ENCODE measurements at regions not wholly inside any gene's neighbourhood (a gene's known extent, or its start where the extent isn't known, plus 50 kb on each side); places are given as distances from the start of the nearest gene placed in this dataset.
"Not testable (repeated sequence)": the region's sequence is repeated elsewhere in the genome, so short reads cannot be mapped to it uniquely, and the experiment has no call there.

GRCh38 chrX:27404366-27404765 is 58.8 kb downstream of the PPP4R3C start:
- no peak for DNase-seq (ENCODE audit: low spot score)

DNA sequence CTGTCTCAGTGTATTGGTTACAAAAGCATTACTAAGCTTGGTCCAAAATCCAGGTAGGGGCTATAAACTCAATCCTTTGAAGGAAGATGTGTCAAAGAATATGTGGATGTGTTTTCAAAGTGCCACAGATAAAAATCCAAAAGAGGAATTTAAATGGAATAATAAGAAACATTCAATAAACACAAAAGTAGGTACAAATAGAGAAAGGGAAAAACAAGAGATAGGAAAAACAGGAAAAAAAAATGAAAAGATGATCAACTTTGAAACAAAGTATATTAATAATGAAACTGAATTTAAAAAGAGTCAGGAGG is 64.0 kb downstream of the PPP4R3C start:
- no peak for DNase-seq (ENCODE audit: low spot score)

DNA sequence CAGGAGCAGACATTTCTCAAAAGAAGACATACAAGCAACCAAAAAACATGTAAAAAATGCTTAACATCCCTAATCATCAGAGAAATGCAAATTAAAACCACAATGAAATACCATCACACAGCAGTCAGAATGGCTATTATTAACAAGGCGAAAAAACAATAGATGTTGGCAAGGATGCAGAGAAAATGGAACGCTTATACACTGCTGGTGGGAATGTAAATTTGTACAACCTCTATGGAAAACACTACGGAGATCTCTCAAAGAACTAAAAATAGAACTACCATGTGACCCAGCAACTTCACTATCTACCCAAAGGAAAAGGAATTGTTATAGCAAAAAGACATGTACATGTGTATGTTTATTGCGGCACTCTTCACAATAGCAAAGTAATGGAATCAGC is 71.5 kb downstream of the PPP4R3C start:
- DNase-seq (ENCODE audit: low spot score), result no peak

GRCh38 chrX:27381419-27381818 is 81.7 kb downstream of the PPP4R3C start:
- DNase-seq (ENCODE audit: low spot score), result no peak

GRCh38 chrX:27380163-27380845 is 82.8 kb downstream of the PPP4R3C start:
- no peak for DNase-seq (ENCODE audit: low spot score)

DNA sequence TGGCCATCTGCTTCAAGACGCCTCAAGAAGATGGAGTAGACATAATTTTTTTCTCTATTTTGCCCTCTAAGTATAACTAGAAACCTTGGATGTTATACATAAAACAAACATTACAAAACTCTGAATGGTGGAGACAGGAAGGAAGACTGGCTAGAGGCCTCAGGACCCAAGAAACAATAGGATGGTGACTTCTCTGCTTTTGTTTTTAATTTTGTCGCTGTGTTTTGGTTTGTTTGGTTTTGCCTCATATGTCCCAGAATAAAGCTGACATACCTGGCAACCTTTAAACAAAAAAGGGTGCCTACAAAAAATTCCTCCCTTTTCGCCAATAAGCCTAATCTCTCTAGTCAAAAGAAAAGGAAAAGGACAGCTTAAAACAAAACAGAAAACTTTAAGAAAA is 109.1 kb downstream of the PPP4R3C start:
- DNase-seq (ENCODE audit: low spot score), result no peak

GRCh38 chrX:27350476-27350875 is 112.7 kb downstream of the PPP4R3C start:
- no peak for DNase-seq (ENCODE audit: low spot score)

DNA sequence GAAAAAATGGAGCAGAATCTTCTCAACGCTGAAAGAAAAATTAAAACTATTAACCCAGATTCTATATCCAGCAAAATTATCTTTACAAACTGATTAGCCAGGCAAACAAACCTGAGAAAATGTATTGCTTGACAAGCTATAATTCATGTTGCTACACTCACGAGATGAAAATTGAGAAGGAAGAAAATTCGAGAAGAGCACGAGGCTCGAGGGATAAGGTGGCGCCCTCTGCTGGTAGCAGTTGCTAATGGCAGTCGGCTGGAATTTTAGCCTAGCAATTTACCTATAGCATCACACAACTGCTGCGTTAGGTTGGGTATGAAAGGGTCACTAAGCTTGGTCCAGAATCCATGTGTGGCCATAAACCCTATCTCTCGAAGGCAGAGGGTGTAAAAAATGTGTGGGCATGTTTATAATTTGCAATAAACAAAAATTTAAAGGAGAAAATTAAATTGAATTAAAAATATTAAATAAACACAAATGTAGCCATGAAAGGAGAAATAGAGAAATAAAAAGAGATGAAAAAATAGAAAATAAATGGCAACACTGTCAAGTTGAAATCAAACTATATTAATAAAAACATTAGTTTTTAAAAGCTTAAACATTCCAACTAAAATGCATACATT is 126.6 kb downstream of the PPP4R3C start:
- DNase-seq (ENCODE audit: low spot score), result no peak

DNA sequence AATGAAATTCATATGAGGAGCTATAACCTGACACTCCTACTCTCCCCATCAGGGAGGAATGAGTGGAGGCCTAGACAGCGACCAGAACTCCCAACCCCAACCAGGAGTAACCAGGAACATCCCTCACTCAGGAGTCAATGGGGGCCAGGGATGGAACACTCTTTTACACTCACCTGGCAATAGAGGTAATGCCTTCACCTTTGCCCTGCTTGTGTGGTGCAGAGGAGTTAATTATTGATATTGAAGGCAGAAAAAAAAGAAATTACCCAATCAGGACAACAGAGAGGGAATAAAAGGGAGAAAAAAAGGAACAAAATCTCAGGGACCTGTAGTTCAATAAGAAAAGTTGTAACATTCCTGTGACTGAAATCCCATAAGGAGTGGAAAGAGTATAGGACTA is 141.5 kb downstream of the PPP4R3C start:
- DNase-seq (ENCODE audit: low spot score), result no peak

DNA sequence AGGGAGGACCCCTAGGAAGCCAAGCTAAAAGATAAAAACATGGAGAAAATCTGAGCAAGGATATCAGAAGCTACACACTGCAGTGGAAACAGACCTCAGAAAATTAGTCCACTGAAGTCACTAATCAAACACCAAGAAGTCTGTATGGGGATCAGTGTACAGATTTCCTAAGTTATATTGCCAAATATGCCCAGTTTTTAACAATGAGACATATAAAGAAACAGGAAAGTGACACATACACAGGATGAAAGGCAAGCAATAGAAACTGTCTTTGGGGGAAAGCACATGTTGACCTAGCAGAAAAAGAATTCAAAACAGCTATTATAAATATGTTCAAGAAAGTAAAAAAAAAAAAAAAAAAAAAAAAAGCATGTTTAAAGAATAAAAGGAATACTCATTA is 153.7 kb downstream of the PPP4R3C start:
- no peak for DNase-seq (ENCODE audit: low spot score)

- DNase-seq (ENCODE audit: low spot score), result no peak
Measured at GRCh38 chrX:27307546-27307945, 155.6 kb downstream of the PPP4R3C start.

GRCh38 chrX:27292552-27292951 is 170.6 kb downstream of the PPP4R3C start:
- not testable (repeated sequence) for DNase-seq (ENCODE audit: low spot score)

- no peak for DNase-seq (ENCODE audit: low spot score)
Measured at GRCh38 chrX:27276751-27277150, 186.4 kb downstream of the PPP4R3C start.

GRCh38 chrX:27254656-27255055 is 208.5 kb downstream of the PPP4R3C start:
- DNase-seq (ENCODE audit: low spot score), result no peak

- no peak for DNase-seq (ENCODE audit: low spot score)
Measured at GRCh38 chrX:27251369-27251768, 211.8 kb downstream of the PPP4R3C start.

DNA sequence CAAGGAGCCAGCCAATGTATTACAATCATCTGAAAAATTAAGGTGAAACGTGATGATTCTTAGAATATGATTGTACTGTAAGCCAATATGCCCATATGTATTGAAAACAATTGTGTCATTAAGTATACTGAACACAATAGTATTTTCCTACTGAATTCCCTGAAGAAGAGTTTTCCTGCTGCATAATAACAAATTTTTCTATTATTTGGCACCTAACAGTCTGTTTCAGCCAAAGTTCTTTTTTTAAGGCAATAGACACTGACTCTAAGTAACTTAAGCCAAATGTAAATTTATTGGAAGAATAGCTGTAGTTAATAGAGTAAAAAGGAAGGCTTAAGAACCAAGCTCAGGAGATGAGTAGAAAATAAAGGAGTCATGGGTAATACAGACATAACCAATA is 220.6 kb downstream of the PPP4R3C start:
- no peak for DNase-seq (ENCODE audit: low spot score)

GRCh38 chrX:27241981-27242380 is 221.2 kb downstream of the PPP4R3C start:
- no peak for DNase-seq (ENCODE audit: low spot score)

DNA sequence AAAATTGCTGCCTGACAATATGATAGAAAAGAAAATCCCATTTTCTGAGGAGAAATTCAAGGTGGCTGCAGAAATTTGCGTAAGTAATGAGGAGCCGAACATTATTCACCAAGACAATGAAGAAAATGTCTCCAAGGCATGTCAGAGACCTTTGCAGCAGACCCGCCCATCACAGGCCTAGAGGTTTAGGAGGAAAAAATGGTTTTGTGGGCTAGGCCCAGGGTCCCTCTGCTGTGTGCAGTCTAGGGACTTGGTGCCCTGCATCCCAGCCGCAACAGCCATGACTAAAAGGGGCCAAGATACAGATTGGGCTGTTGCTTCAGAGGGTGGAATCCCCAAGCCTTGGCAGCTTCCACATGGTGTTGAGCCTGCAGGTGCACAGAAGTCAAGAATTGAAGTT is 223.1 kb downstream of the PPP4R3C start:
- DNase-seq (ENCODE audit: low spot score), result not testable (repeated sequence)

GRCh38 chrX:27236681-27237080 is 226.5 kb downstream of the PPP4R3C start:
- DNase-seq (ENCODE audit: low spot score), result no peak

DNA sequence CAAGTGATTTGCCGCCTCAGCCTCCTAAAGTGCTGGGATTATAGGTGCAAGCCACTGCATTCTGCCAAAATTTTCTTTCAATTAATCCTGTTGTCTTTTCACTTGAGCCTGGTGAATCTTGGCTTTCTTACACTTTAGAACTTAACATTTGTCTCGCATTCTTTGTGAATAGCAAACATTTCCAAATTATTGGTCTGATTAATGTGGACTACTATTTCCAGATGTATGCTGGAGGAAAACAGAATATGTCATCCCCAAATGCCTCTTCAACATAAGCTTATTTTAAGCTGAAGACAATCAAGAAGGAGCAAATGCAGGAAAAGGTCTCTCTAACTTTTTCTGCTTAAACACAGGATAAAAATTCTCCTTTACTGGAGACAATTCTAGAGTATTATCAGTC is 233.4 kb downstream of the PPP4R3C start:
- DNase-seq (ENCODE audit: low spot score), result no peak

DNA sequence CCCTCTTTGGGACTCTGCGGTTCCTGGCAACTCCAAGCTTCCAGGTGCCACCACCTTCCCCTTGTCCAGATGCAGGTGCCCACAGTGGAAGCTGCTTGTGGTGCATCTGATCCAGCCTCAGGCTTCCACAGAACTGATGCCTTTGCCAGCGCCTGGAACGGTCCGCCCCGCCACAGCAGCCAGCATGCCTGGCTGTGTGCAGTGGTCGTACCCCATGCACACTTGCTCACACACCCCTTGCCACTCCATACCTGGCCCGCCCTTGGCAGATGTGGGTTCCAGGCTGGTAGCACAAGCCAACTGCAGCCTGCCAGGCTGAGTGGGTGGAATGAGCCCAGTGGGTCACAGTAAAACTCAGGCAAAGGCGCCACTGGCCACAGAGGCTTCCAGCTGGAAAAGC is 240.5 kb downstream of the PPP4R3C start:
- no peak for DNase-seq (ENCODE audit: low spot score)

DNA sequence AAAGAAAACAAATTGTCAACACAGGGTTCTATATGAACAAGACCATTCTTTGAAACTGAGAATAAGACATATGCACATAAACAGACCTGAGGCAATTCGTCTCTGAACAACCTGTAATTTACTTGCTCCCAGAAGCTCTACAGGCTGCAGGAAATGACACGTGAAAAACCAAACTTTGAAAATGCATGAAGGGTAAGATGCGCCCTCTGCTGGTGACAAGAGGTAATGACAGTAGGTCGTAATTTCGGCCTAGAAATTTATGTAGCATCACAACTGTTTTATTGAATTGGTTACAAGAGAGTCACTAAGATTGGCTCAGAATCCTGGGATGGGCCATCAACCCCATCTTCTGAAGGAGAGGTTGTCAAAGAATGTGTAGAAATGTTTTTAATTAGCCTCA is 276.5 kb downstream of the PPP4R3C start:
- no peak for DNase-seq (ENCODE audit: low spot score)

GRCh38 chrX:27163236-27163635 is 299.9 kb downstream of the PPP4R3C start:
- no peak for DNase-seq (ENCODE audit: low spot score)

- no peak for DNase-seq (ENCODE audit: low spot score)
Measured at GRCh38 chrX:27162496-27162895, 300.6 kb downstream of the PPP4R3C start.

Data from germinal center (tissue), 1 donor.